UCSD-AML1 (cell line): ENCODE measurements at regions not wholly inside any gene's neighbourhood (a gene's known extent, or its start where the extent isn't known, plus 50 kb on each side); places are given as distances from the start of the nearest gene placed in this dataset.
A peak's percentile ranks its signal among the peaks of the same experiment; 100 is the strongest.
"Not testable (repeated sequence)": the region's sequence is repeated elsewhere in the genome, so short reads cannot be mapped to it uniquely, and the experiment has no call there.

Experiments used
- DNase-seq: peaks from one replicate; lab custom pipeline; 2025; ENCODE audit not compliant: unreplicated experiment; lab: John Stamatoyannopoulos, UW

- no peak for DNase-seq
Observed at GRCh38 chr4:31427691-31428090, 707.5 kb downstream of the PCDH7 start.

- DNase-seq = no peak
Observed at GRCh38 chr4:31442236-31442635, 722.1 kb downstream of the PCDH7 start.

- DNase-seq = no peak
Observed at GRCh38 chr4:31445526-31445925, 725.4 kb downstream of the PCDH7 start.

GRCh38 chr4:31455612-31456011 lies 735.4 kb downstream of the PCDH7 start:
- peak; percentile 3 for DNase-seq

GRCh38 chr4:31458813-31459212 lies 738.6 kb downstream of the PCDH7 start:
- DNase-seq = no peak

- no peak for DNase-seq
Observed at GRCh38 chr4:31461421-31461820, 741.3 kb downstream of the PCDH7 start.

GRCh38 chr4:31467781-31468180 lies 747.6 kb downstream of the PCDH7 start:
- DNase-seq = no peak

GRCh38 chr4:31474221-31474620 lies 754.1 kb downstream of the PCDH7 start:
- DNase-seq = no peak

GRCh38 chr4:31482691-31483090 lies 762.5 kb downstream of the PCDH7 start:
- no peak for DNase-seq

GRCh38 chr4:31499216-31499615 lies 779.0 kb downstream of the PCDH7 start:
- not testable (repeated sequence) for DNase-seq

- DNase-seq = no peak
Observed at GRCh38 chr4:31516520-31516919, 796.4 kb downstream of the PCDH7 start.

GRCh38 chr4:31518796-31519250 lies 798.7 kb downstream of the PCDH7 start:
- DNase-seq = no peak

GRCh38 chr4:31530555-31530954 lies 810.4 kb downstream of the PCDH7 start:
- DNase-seq = no peak

GRCh38 chr4:31538877-31539276 lies 818.7 kb downstream of the PCDH7 start:
- DNase-seq = no peak

GRCh38 chr4:31539284-31540069 lies 819.3 kb downstream of the PCDH7 start:
- no peak for DNase-seq

GRCh38 chr4:31545330-31545729 lies 825.2 kb downstream of the PCDH7 start:
- no peak for DNase-seq

GRCh38 chr4:31545755-31546154 lies 825.6 kb downstream of the PCDH7 start:
- DNase-seq = no peak

GRCh38 chr4:31548021-31548420 lies 827.9 kb downstream of the PCDH7 start:
- DNase-seq = no peak

- no peak for DNase-seq
Observed at GRCh38 chr4:31548823-31549222, 828.7 kb downstream of the PCDH7 start.

- DNase-seq = no peak
Observed at GRCh38 chr4:31549256-31549655, 829.1 kb downstream of the PCDH7 start.

GRCh38 chr4:31557437-31557836 lies 837.3 kb downstream of the PCDH7 start:
- DNase-seq = no peak

GRCh38 chr4:31573554-31573953 lies 853.4 kb downstream of the PCDH7 start:
- no peak for DNase-seq

GRCh38 chr4:31575504-31575903 lies 855.3 kb downstream of the PCDH7 start:
- no peak for DNase-seq
